Neuronal stem cell (in vitro differentiated cells): ENCODE measurements at regions not wholly inside any gene's neighbourhood (a gene's known extent, or its start where the extent isn't known, plus 50 kb on each side); places are given as distances from the start of the nearest gene placed in this dataset.

Experiments
- DNase-seq: peaks from one replicate; pipeline ENCODE4 v3.0.0-alpha.2; 2013; ENCODE audit warnings: low spot score
- H2AFZ ChIP-seq: one replicate; pipeline ENCODE4 v1.6.1; 2013; ENCODE audit warnings: mild to moderate bottlenecking, low read length, inconsistent platforms
- H2AK5ac ChIP-seq: 2 replicates; pipeline ENCODE4 v1.6.1; 2013; ENCODE audit warnings: low read depth, mild to moderate bottlenecking, inconsistent platforms, low read length, moderate library complexity, mixed read lengths
- H2BK120ac ChIP-seq: 2 replicates; pipeline ENCODE4 v1.6.1; 2013; ENCODE audit warnings: low read depth, mild to moderate bottlenecking, inconsistent platforms, low read length, moderate library complexity, mixed read lengths
- H2BK12ac ChIP-seq: one replicate; pipeline ENCODE4 v1.6.1; 2013; ENCODE audit warnings: low read length, inconsistent platforms
- H2BK15ac ChIP-seq: 2 replicates; pipeline ENCODE4 v1.6.1; 2013; ENCODE audit warnings: mild to moderate bottlenecking, low read length, inconsistent platforms, mixed read lengths
- H2BK5ac ChIP-seq: one replicate; pipeline ENCODE4 v1.6.1; 2013; ENCODE audit warnings: inconsistent platforms, mild to moderate bottlenecking, low read length, moderate library complexity
- H3K14ac ChIP-seq: one replicate; pipeline ENCODE4 v1.6.1; 2013; ENCODE audit warnings: low read length, inconsistent platforms
- H3K18ac ChIP-seq: 2 replicates; pipeline ENCODE4 v1.6.1; 2013; ENCODE audit warnings: low read length, inconsistent platforms
- H3K23ac ChIP-seq: 2 replicates; pipeline ENCODE4 v1.6.1; 2013; ENCODE audit warnings: low read depth, mild to moderate bottlenecking, mixed read lengths, low read length, inconsistent platforms; ENCODE audit not compliant: poor library complexity
- H3K27ac ChIP-seq: replicated peaks from 3 replicates; pipeline ENCODE4 v1.5.1; 2013; ENCODE audit warnings: low read length, inconsistent platforms
- H3K27me3 ChIP-seq, 3 experiments: 2 replicates each; pipeline ENCODE4 v1.6.1; 2013; ENCODE audit warnings: low read length in 3 of 3, mild to moderate bottlenecking in 2 of 3, inconsistent platforms in 1 of 3, low read depth in 1 of 3, mixed read lengths in 1 of 3, moderate library complexity in 1 of 3; ENCODE audit not compliant: control insufficient read depth in 3 of 3, insufficient read depth in 3 of 3
- H3K36me3 ChIP-seq, 2 donors: replicated peaks in 1 of 2; 2 replicates each; pipeline ENCODE4 v1.6.1; 2013; ENCODE audit warnings: low read length in 2 of 2; ENCODE audit not compliant: control insufficient read depth in 2 of 2, insufficient read depth in 2 of 2
- H3K4ac ChIP-seq: 2 replicates; pipeline ENCODE4 v1.6.1; 2013; ENCODE audit warnings: inconsistent platforms, mild to moderate bottlenecking, low read length, moderate library complexity
- H3K4me1 ChIP-seq, 2 donors: 1 replicate in 1 of 2; 2 replicates in 1 of 2; pipeline ENCODE4 v1.6.1; 2013; ENCODE audit warnings: low read length in 2 of 2, low read depth in 1 of 2; ENCODE audit not compliant: control insufficient read depth in 2 of 2, insufficient read depth in 1 of 2
- H3K4me2 ChIP-seq: one replicate; pipeline ENCODE4 v1.6.1; 2013; ENCODE audit warnings: mild to moderate bottlenecking, low read length, inconsistent platforms; ENCODE audit not compliant: insufficient read depth, poor library complexity, severe bottlenecking
- H3K4me3 ChIP-seq, 2 donors: 2 replicates each; pipeline ENCODE4 v1.5.1; 2013; ENCODE audit warnings: low read length in 2 of 2, mild to moderate bottlenecking in 2 of 2, inconsistent platforms in 1 of 2, moderate library complexity in 1 of 2
- H3K79me1 ChIP-seq: one replicate; pipeline ENCODE4 v1.6.1; 2013; ENCODE audit warnings: low read depth, mild to moderate bottlenecking, inconsistent platforms, low read length, moderate library complexity
- H3K9ac ChIP-seq: one replicate; pipeline ENCODE4 v1.6.1; 2013; ENCODE audit warnings: mild to moderate bottlenecking, low read depth, low read length, inconsistent platforms; ENCODE audit not compliant: poor library complexity
- H3K9me3 ChIP-seq, 2 donors: replicated peaks in 1 of 2; 2 replicates each; pipeline versions ENCODE3 to v1.6.1; 2013; ENCODE audit warnings: low read length in 2 of 2, mild to moderate bottlenecking in 2 of 2, inconsistent platforms in 1 of 2, low read depth in 1 of 2, mixed read lengths in 1 of 2, moderate library complexity in 1 of 2; ENCODE audit not compliant: control insufficient read depth in 2 of 2, insufficient read depth in 1 of 2
- H4K8ac ChIP-seq: one replicate; pipeline ENCODE4 v1.6.1; 2013; ENCODE audit warnings: low read depth, mild to moderate bottlenecking, inconsistent platforms, low read length, moderate library complexity
- H4K91ac ChIP-seq: one replicate; pipeline ENCODE4 v1.6.1; 2013; ENCODE audit warnings: low read length, low read depth, mild to moderate bottlenecking, inconsistent platforms; ENCODE audit not compliant: poor library complexity
- WGBS, 2 donors: extraction: QIAGEN DNeasy Blood & Tissue Kit; methylation state at CpG; one replicate each; pipeline ENCODE4 v1.1.7; 2013; ENCODE audit warnings: missing lambda C conversion rate in 2 of 2, mixed read lengths in 1 of 2; ENCODE audit not compliant: insufficient read length in 2 of 2, insufficient replicate concordance in 1 of 2; ENCODE audit errors: extremely low coverage in 2 of 2; 5-methylcytosine and 5-hydroxymethylcytosine counted together

GRCh38 chr14:82447586-82447985 lies 913.9 kb upstream of the SEL1L start:
- no CpG with 5 or more reads among the region's 3 CpGs for WGBS, 2 donors
- Histone ChIP-seq H3K79me1 (no peaks in the 10 kb centered on the region), H3K36me3 (no peaks in the 10 kb centered on the region), H3K4me2 (no peak overlapping the region), H2BK120ac (no peak overlapping the region), H3K14ac (no peak overlapping the region), H3K9me3 (no peaks in the 10 kb centered on the region), H4K91ac (no peak overlapping the region), H4K8ac (no peak overlapping the region), H3K27ac (no peak overlapping the region), H2BK5ac (no peak overlapping the region), H3K4me3 (no peak overlapping the region), H3K23ac (no peak overlapping the region), H3K9ac (no peak overlapping the region), H2BK12ac (no peak overlapping the region), H2AK5ac (no peak overlapping the region), H3K4ac (no peak overlapping the region), H3K27me3 (no peaks in the 10 kb centered on the region), H2AFZ (peak overlapping the region; percentile 0), H2BK15ac (no peak overlapping the region), H3K18ac (no peak overlapping the region), H3K4me1 (no peaks in the 10 kb centered on the region)
- no peak for DNase-seq

GRCh38 chr14:82449926-82450468 lies 916.3 kb upstream of the SEL1L start:
- Histone ChIP-seq H3K14ac (no peak overlapping the region), H3K4me3 (no peak overlapping the region), H2BK12ac (no peak overlapping the region), H3K4me2 (no peak overlapping the region), H2AK5ac (no peak overlapping the region), H3K18ac (no peak overlapping the region), H3K27ac (no peak overlapping the region), H3K9me3 (no peaks in the 10 kb centered on the region), H2BK15ac (no peak overlapping the region), H3K27me3 (no peaks in the 10 kb centered on the region), H2AFZ (peak overlapping the region; percentile 45), H3K36me3 (no peaks in the 10 kb centered on the region), H4K91ac (no peak overlapping the region), H3K79me1 (no peaks in the 10 kb centered on the region), H3K9ac (no peak overlapping the region), H2BK120ac (no peak overlapping the region), H3K4me1 (no peaks in the 10 kb centered on the region), H3K23ac (no peak overlapping the region), H2BK5ac (no peak overlapping the region), H3K4ac (no peak overlapping the region), H4K8ac (no peak overlapping the region)
- DNase-seq = no peak
- WGBS, 2 donors = no CpG with 5 or more reads among the region's 5 CpGs

GRCh38 chr14:82451675-82452074 lies 918.0 kb upstream of the SEL1L start:
- no peak overlapping the region for H3K23ac ChIP-seq
- DNase-seq = no peak
- no peak overlapping the region for H3K4me2 ChIP-seq
- no peak overlapping the region for H3K4me3 ChIP-seq
- no peaks in the 10 kb centered on the region for H3K9me3 ChIP-seq
- H3K9ac ChIP-seq = no peak overlapping the region
- no peak overlapping the region for H2BK12ac ChIP-seq
- H2BK5ac ChIP-seq = no peak overlapping the region
- H2BK120ac ChIP-seq = no peak overlapping the region
- no peak overlapping the region for H4K8ac ChIP-seq
- H3K14ac ChIP-seq = no peak overlapping the region
- H3K4ac ChIP-seq = no peak overlapping the region
- H3K27me3 ChIP-seq = no peaks in the 10 kb centered on the region
- no peak overlapping the region for H3K18ac ChIP-seq
- H3K79me1 ChIP-seq = no peaks in the 10 kb centered on the region
- H3K36me3 ChIP-seq = no peaks in the 10 kb centered on the region
- H3K4me1 ChIP-seq = no peaks in the 10 kb centered on the region
- H2BK15ac ChIP-seq = no peak overlapping the region
- H4K91ac ChIP-seq = no peak overlapping the region
- peak overlapping the region; percentile 70 for H2AFZ ChIP-seq
- H3K27ac ChIP-seq = no peak overlapping the region
- no peak overlapping the region for H2AK5ac ChIP-seq

- Histone ChIP-seq H2BK5ac (no peak overlapping the region), H2BK12ac (no peak overlapping the region), H3K27ac (no peak overlapping the region), H3K4me1 (no peaks in the 10 kb centered on the region), H2BK120ac (no peak overlapping the region), H4K8ac (no peak overlapping the region), H3K27me3 (no peaks in the 10 kb centered on the region), H2BK15ac (no peak overlapping the region), H3K79me1 (no peaks in the 10 kb centered on the region), H3K23ac (no peak overlapping the region), H3K4me2 (no peak overlapping the region), H3K14ac (no peak overlapping the region), H3K18ac (no peak overlapping the region), H3K36me3 (no peaks in the 10 kb centered on the region), H3K9ac (no peak overlapping the region), H3K9me3 (no peaks in the 10 kb centered on the region), H4K91ac (no peak overlapping the region), H2AFZ (no peak overlapping the region), H3K4me3 (no peak overlapping the region), H3K4ac (no peak overlapping the region), H2AK5ac (no peak overlapping the region)
- no peak for DNase-seq
- WGBS, 2 donors = no CpG with 5 or more reads among the region's 6 CpGs
Measured at GRCh38 chr14:82482345-82482744, 948.7 kb upstream of the SEL1L start.
